ENCODE measurements at regions not wholly inside any gene's neighbourhood (a gene's known extent, or its start where the extent isn't known, plus 50 kb on each side); places are given as distances from the start of the nearest gene placed in this dataset.

DNA sequence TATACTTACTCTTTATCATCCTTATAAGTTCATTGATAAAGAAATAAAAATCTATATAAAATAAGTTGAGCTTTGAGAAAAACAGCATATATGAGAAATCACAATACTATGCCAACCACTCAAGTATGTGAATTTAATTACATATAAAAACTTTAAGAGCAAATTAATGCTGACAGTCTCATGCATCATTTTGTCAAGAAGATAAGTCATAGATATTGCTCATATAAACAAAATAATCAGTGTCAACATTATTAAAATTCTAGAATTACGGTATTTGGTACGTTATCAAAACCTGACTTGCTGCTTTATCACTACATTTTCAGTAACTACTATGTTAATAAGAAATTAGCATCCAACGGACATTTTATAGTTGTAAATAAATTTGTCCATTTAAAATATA is 111.2 kb downstream of the FBXO8 start:
- intact Hi-C loops (cut with micrococcal nuclease), result no loop called here
- Histone ChIP-seq H3K4me2 (ENCODE audit: insufficient read depth, low read length) (no peak overlapping the region), H3K9me1 (ENCODE audit: control insufficient read depth, insufficient read depth, low read length) (no peaks in the 10 kb centered on the region), H3K27me3 (ENCODE audit: control insufficient read depth in 2 of 2, insufficient read depth in 2 of 2, low read length in 2 of 2) (no peaks in the 10 kb centered on the region), H3K4me3 (no peak overlapping the region), H3K27ac (ENCODE audit: extremely low read depth, low read depth, low read length) (no peak overlapping the region), H2AFZ (ENCODE audit: low read depth, low read length) (no peak overlapping the region), H3K4me1 (replicated peaks in 1 of 2; ENCODE audit: control insufficient read depth in 2 of 2, insufficient read depth in 2 of 2, low read length in 2 of 2) (no peaks in the 10 kb centered on the region), H3K9me3 (replicated peaks; ENCODE audit: control insufficient read depth, insufficient read depth, low read depth, low read length) (no peaks in the 10 kb centered on the region), H4K20me1 (replicated peaks; ENCODE audit: control insufficient read depth, insufficient read depth, low read length) (no peaks in the 10 kb centered on the region), H3K36me3 (ENCODE audit: control insufficient read depth, insufficient read depth, low read length) (no peaks in the 10 kb centered on the region), H3K9ac (ENCODE audit: insufficient read depth in 1 of 2, low read depth in 2 of 2, low read length in 2 of 2) (no peak overlapping the region), H3K79me2 (ENCODE audit: control insufficient read depth, insufficient read depth, low read length) (no peaks in the 10 kb centered on the region)
- 50% methylated on average over 3 of the region's 3 CpGs for WGBS (ENCODE audit: insufficient coverage, low coverage, missing lambda C conversion rate)
- FAIRE-seq, result no peak
- ChIA-PET POLR2A (no interaction called here), CTCF (ENCODE audit: low intra/inter-chr PET ratio) (no interaction called here)
- no peak for ATAC-seq
- no TSS peak for BruUV-seq (replicated peaks)
- no peak for TF ChIP-seq TCFL5 (CRISPR knock-in tag; conservative IDR thresholded peaks at IDR 0.05)
- no peak for TF ChIP-seq ZNF707 (CRISPR knock-in tag; conservative IDR thresholded peaks at IDR 0.05)
- TF ChIP-seq ZNF124 (CRISPR knock-in tag; IDR thresholded peaks at IDR 0.05), result no peak
- TF ChIP-seq, protein P1, sequence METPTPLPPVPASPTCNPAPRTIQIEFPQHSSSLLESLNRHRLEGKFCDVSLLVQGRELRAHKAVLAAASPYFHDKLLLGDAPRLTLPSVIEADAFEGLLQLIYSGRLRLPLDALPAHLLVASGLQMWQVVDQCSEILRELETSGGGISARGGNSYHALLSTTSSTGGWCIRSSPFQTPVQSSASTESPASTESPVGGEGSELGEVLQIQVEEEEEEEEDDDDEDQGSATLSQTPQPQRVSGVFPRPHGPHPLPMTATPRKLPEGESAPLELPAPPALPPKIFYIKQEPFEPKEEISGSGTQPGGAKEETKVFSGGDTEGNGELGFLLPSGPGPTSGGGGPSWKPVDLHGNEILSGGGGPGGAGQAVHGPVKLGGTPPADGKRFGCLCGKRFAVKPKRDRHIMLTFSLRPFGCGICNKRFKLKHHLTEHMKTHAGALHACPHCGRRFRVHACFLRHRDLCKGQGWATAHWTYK (CRISPR knock-in tag; IDR thresholded peaks at IDR 0.05), result no peak
- no peak for TF ChIP-seq SMAD3 (CRISPR knock-in tag; conservative IDR thresholded peaks at IDR 0.05)
- TF ChIP-seq, protein P2, sequence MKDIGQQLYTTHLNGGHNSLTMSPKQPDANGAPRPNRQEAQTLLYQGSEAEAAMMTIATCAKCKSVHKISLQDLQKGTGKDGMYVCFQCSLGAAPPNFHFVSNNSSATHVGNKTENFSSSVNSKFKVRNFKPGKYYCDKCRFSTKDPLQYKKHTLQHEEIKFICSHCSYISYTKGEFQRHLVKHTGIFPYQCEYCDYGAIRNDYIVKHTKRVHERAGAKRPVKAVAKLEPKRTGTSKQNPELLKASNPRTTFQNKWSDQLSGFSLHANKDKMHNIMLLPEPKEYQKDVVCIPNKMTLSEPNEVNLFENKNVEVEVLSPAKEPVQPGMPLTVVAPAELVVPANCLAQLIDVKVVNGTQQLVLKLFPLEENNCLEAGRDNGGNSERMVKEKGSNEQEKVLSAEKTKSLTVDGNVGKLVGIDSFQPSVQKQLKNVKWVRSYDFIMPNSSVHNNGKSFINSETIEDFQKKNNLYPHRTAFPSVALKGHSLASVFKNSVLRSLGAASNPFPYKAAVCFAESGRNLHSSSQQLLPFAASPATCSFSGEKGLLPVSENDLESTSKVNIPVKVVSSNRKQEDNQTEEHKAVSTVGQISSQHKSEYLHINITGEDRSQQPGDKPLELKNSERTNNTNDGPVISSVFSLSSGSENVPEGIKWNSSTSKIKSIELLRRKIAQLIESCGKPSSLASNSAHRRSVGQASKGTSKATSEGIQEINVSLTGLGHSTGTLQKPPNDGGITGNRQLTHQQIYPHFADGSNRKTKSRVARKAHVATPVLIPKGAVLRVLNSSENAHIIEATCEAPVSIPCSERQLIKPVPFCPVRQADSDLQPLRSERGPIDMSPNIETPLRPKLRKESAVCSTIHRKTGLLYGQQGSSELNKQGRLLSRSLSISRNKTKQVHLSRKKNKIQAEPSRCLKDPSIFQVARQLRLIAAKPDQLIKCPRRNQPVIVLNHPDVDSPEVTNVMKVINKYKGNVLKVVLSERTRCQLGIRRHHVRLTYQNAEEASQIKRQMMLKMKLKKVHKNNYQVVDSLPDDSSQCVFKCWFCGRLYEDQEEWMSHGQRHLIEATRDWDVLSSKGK (CRISPR knock-in tag; IDR thresholded peaks at IDR 0.05), result no peak
- TF ChIP-seq MYBL2 (IDR thresholded peaks at IDR 0.05; ENCODE audit: low read depth), result no peak
- TF ChIP-seq MYBL2 (CRISPR knock-in tag; IDR thresholded peaks at IDR 0.05; ENCODE audit: borderline replicate concordance), result no peak
- no peak for TF ChIP-seq EP300 (IDR thresholded peaks at IDR 0.05; ENCODE audit: low read length)
- TF ChIP-seq, protein P3, sequence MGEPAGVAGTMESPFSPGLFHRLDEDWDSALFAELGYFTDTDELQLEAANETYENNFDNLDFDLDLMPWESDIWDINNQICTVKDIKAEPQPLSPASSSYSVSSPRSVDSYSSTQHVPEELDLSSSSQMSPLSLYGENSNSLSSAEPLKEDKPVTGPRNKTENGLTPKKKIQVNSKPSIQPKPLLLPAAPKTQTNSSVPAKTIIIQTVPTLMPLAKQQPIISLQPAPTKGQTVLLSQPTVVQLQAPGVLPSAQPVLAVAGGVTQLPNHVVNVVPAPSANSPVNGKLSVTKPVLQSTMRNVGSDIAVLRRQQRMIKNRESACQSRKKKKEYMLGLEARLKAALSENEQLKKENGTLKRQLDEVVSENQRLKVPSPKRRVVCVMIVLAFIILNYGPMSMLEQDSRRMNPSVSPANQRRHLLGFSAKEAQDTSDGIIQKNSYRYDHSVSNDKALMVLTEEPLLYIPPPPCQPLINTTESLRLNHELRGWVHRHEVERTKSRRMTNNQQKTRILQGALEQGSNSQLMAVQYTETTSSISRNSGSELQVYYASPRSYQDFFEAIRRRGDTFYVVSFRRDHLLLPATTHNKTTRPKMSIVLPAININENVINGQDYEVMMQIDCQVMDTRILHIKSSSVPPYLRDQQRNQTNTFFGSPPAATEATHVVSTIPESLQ (CRISPR knock-in tag; IDR thresholded peaks at IDR 0.05), result no peak
- TF ChIP-seq, protein P4, sequence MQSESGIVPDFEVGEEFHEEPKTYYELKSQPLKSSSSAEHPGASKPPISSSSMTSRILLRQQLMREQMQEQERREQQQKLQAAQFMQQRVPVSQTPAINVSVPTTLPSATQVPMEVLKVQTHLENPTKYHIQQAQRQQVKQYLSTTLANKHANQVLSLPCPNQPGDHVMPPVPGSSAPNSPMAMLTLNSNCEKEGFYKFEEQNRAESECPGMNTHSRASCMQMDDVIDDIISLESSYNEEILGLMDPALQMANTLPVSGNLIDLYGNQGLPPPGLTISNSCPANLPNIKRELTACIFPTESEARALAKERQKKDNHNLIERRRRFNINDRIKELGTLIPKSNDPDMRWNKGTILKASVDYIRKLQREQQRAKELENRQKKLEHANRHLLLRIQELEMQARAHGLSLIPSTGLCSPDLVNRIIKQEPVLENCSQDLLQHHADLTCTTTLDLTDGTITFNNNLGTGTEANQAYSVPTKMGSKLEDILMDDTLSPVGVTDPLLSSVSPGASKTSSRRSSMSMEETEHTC (IDR thresholded peaks at IDR 0.05), result no peak
- TF ChIP-seq GTF2E2 (tag; IDR thresholded peaks at IDR 0.05), result no peak
- TF ChIP-seq, protein P5, sequence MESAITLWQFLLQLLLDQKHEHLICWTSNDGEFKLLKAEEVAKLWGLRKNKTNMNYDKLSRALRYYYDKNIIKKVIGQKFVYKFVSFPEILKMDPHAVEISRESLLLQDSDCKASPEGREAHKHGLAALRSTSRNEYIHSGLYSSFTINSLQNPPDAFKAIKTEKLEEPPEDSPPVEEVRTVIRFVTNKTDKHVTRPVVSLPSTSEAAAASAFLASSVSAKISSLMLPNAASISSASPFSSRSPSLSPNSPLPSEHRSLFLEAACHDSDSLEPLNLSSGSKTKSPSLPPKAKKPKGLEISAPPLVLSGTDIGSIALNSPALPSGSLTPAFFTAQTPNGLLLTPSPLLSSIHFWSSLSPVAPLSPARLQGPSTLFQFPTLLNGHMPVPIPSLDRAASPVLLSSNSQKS (CRISPR knock-in tag; IDR thresholded peaks at IDR 0.05), result no peak
- no peak for TF ChIP-seq RBM39 (optimal IDR thresholded peaks at IDR 0.05; ENCODE audit: low read depth, low read length)
- DNase-seq (ENCODE audit: extremely low read depth in 1 of 4, low spot score in 3 of 4), result no peak
- in situ Hi-C loops (cut with MboI), result no loop called here

All from K562 (cell line).